ENCODE measurements at regions not wholly inside any gene's neighbourhood (a gene's known extent, or its start where the extent isn't known, plus 50 kb on each side); places are given as distances from the start of the nearest gene placed in this dataset.

- no peak for TF ChIP-seq GATA2 (CRISPR knock-in tag; IDR thresholded peaks at IDR 0.05)
- no peak for TF ChIP-seq MEIS2 (IDR thresholded peaks at IDR 0.05; ENCODE audit: partially characterized antibody)
- TF ChIP-seq SAFB (IDR thresholded peaks at IDR 0.05; ENCODE audit: borderline replicate concordance, low read depth, low read length), result no peak
Measured at GRCh38 chr4:111323496-111323895, 700.6 kb upstream of the PITX2 start (continued).

DNA sequence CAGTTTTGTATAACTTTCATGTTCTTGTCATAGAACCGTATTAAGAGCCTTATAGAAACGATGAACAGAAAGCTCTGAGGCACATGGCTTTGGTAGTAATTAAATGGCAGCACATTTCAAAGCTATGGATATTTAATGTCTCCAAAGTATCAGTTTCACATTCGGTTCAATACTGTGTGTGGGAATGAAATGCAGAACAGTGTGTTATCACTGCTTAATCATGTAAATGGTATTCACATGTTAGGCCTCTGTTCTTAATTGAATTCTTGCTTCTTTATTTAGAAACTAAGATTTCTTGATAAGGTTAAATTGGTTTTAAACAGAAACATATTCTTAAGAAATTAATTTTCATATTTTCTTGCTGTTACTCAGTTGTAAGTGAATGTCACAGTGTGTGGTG, 701.0 kb upstream of the PITX2 start:
- no peak overlapping the region for H3K9ac ChIP-seq (ENCODE audit: insufficient read depth in 1 of 2, low read depth in 2 of 2, low read length in 2 of 2)
- no peak overlapping the region for H3K27ac ChIP-seq (ENCODE audit: extremely low read depth, low read depth, low read length)
- H3K27me3 ChIP-seq (ENCODE audit: control insufficient read depth in 2 of 2, insufficient read depth in 2 of 2, low read length in 2 of 2), result no peaks in the 10 kb centered on the region
- FAIRE-seq (no peak), DNase-seq (ENCODE audit: extremely low read depth in 1 of 4, low spot score in 3 of 4) (no peak), ATAC-seq (no peak)
- ChIA-PET POLR2A (no interaction called here), CTCF (ENCODE audit: low intra/inter-chr PET ratio) (no interaction called here)
- H4K20me1 ChIP-seq (replicated peaks; ENCODE audit: control insufficient read depth, insufficient read depth, low read length), result no peaks in the 10 kb centered on the region
- H3K9me3 ChIP-seq (replicated peaks; ENCODE audit: control insufficient read depth, insufficient read depth, low read depth, low read length), result no peaks in the 10 kb centered on the region
- H3K4me2 ChIP-seq (ENCODE audit: insufficient read depth, low read length), result no peak overlapping the region
- no peak overlapping the region for H2AFZ ChIP-seq (ENCODE audit: low read depth, low read length)
- no TSS peak for BruUV-seq (replicated peaks)
- no peaks in the 10 kb centered on the region for H3K4me1 ChIP-seq (replicated peaks in 1 of 2; ENCODE audit: control insufficient read depth in 2 of 2, insufficient read depth in 2 of 2, low read length in 2 of 2)
- intact Hi-C loops (cut with micrococcal nuclease), result no loop called here
- H3K4me3 ChIP-seq, result no peak overlapping the region
- no peaks in the 10 kb centered on the region for H3K9me1 ChIP-seq (ENCODE audit: control insufficient read depth, insufficient read depth, low read length)
- TF ChIP-seq CLOCK (CRISPR knock-in tag; IDR thresholded peaks at IDR 0.05; ENCODE audit: borderline replicate concordance) (no peak), NR4A1 (CRISPR knock-in tag; IDR thresholded peaks at IDR 0.05) (no peak), NR4A1 (tag; IDR thresholded peaks at IDR 0.05) (no peak), KDM1A (IDR thresholded peaks at IDR 0.05) (no peak), TCF7 (IDR thresholded peaks at IDR 0.05; ENCODE audit: borderline replicate concordance) (no peak), CBX8 (IDR thresholded peaks at IDR 0.05; ENCODE audit: borderline replicate concordance, extremely low read depth, low read depth, low read length, poor library complexity, severe bottlenecking) (no peak), ZNF239 (CRISPR knock-in tag; IDR thresholded peaks at IDR 0.05) (no peak), EGR1 (conservative IDR thresholded peaks at IDR 0.05) (no peak)
- TF ChIP-seq, protein P1, sequence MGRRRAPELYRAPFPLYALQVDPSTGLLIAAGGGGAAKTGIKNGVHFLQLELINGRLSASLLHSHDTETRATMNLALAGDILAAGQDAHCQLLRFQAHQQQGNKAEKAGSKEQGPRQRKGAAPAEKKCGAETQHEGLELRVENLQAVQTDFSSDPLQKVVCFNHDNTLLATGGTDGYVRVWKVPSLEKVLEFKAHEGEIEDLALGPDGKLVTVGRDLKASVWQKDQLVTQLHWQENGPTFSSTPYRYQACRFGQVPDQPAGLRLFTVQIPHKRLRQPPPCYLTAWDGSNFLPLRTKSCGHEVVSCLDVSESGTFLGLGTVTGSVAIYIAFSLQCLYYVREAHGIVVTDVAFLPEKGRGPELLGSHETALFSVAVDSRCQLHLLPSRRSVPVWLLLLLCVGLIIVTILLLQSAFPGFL (CRISPR knock-in tag; IDR thresholded peaks at IDR 0.05), result no peak
- TF ChIP-seq, protein P2, sequence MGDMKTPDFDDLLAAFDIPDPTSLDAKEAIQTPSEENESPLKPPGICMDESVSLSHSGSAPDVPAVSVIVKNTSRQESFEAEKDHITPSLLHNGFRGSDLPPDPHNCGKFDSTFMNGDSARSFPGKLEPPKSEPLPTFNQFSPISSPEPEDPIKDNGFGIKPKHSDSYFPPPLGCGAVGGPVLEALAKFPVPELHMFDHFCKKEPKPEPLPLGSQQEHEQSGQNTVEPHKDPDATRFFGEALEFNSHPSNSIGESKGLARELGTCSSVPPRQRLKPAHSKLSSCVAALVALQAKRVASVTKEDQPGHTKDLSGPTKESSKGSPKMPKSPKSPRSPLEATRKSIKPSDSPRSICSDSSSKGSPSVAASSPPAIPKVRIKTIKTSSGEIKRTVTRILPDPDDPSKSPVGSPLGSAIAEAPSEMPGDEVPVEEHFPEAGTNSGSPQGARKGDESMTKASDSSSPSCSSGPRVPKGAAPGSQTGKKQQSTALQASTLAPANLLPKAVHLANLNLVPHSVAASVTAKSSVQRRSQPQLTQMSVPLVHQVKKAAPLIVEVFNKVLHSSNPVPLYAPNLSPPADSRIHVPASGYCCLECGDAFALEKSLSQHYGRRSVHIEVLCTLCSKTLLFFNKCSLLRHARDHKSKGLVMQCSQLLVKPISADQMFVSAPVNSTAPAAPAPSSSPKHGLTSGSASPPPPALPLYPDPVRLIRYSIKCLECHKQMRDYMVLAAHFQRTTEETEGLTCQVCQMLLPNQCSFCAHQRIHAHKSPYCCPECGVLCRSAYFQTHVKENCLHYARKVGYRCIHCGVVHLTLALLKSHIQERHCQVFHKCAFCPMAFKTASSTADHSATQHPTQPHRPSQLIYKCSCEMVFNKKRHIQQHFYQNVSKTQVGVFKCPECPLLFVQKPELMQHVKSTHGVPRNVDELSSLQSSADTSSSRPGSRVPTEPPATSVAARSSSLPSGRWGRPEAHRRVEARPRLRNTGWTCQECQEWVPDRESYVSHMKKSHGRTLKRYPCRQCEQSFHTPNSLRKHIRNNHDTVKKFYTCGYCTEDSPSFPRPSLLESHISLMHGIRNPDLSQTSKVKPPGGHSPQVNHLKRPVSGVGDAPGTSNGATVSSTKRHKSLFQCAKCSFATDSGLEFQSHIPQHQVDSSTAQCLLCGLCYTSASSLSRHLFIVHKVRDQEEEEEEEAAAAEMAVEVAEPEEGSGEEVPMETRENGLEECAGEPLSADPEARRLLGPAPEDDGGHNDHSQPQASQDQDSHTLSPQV (IDR thresholded peaks at IDR 0.05), result no peak
- H3K36me3 ChIP-seq (ENCODE audit: control insufficient read depth, insufficient read depth, low read length), result no peaks in the 10 kb centered on the region
- in situ Hi-C loops (cut with MboI), result no loop called here
- WGBS (ENCODE audit: insufficient coverage, low coverage, missing lambda C conversion rate), result 2% methylated on average over 3 of the region's 3 CpGs
- H3K79me2 ChIP-seq (ENCODE audit: control insufficient read depth, insufficient read depth, low read length), result no peaks in the 10 kb centered on the region
